ENCODE measurements at regions not wholly inside any gene's neighbourhood (a gene's known extent, or its start where the extent isn't known, plus 50 kb on each side); places are given as distances from the start of the nearest gene placed in this dataset.

DNA sequence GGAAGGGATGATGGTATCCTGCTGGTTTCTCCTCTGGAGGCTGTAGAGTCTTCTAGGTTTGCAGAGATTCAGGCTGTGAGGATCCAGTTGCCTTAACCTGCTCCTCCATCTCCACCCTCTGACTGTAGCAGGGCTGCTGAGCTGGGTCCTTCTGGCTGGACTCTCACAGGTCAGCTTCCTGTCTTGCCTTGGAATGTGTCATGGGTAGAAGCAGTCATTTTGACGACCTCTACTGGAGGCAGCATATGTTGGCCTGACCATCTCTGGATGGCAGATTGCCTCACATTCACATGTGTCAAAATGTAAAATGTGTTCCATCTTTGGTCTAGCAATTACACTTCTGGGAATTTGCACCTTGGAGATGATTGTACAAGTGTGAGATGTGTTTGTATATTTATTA is 504.4 kb upstream of the EEF2KMT start:
- H3K4me3 ChIP-seq (ENCODE audit: low read length): no peak overlapping the region
- no peaks in the 10 kb centered on the region for H3K9me3 ChIP-seq (ENCODE audit: control insufficient read depth, insufficient read depth, low read length)
- H4K20me1 ChIP-seq (ENCODE audit: control insufficient read depth, insufficient read depth, low read depth, low read length): no peaks in the 10 kb centered on the region
- H3K4me2 ChIP-seq (ENCODE audit: low read length): no peak overlapping the region
- H3K9me2 ChIP-seq (replicated peaks; ENCODE audit: control insufficient read depth, low read length): no peaks in the 10 kb centered on the region
- no peaks in the 10 kb centered on the region for H3K36me3 ChIP-seq (ENCODE audit: control insufficient read depth, low read length)
- H3F3A ChIP-seq (ENCODE audit: control insufficient read depth, insufficient read depth): no peaks in the 10 kb centered on the region
- TF ChIP-seq EZH2phosphoT487 (IDR thresholded peaks at IDR 0.05; ENCODE audit: borderline replicate concordance, low read length): no peak
- TF ChIP-seq, protein P1, sequence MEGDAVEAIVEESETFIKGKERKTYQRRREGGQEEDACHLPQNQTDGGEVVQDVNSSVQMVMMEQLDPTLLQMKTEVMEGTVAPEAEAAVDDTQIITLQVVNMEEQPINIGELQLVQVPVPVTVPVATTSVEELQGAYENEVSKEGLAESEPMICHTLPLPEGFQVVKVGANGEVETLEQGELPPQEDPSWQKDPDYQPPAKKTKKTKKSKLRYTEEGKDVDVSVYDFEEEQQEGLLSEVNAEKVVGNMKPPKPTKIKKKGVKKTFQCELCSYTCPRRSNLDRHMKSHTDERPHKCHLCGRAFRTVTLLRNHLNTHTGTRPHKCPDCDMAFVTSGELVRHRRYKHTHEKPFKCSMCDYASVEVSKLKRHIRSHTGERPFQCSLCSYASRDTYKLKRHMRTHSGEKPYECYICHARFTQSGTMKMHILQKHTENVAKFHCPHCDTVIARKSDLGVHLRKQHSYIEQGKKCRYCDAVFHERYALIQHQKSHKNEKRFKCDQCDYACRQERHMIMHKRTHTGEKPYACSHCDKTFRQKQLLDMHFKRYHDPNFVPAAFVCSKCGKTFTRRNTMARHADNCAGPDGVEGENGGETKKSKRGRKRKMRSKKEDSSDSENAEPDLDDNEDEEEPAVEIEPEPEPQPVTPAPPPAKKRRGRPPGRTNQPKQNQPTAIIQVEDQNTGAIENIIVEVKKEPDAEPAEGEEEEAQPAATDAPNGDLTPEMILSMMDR (IDR thresholded peaks at IDR 0.05; ENCODE audit: low read depth, low read length, poor library complexity, severe bottlenecking): no peak
- H3K79me2 ChIP-seq (ENCODE audit: control insufficient read depth, low read length): no peaks in the 10 kb centered on the region
- no peak overlapping the region for H3K27ac ChIP-seq (ENCODE audit: low read depth, low read length)
- no peaks in the 10 kb centered on the region for H3K27me3 ChIP-seq (ENCODE audit: control insufficient read depth, low read length)
- H3K4me1 ChIP-seq (ENCODE audit: control insufficient read depth, low read length): no peaks in the 10 kb centered on the region

DNA sequence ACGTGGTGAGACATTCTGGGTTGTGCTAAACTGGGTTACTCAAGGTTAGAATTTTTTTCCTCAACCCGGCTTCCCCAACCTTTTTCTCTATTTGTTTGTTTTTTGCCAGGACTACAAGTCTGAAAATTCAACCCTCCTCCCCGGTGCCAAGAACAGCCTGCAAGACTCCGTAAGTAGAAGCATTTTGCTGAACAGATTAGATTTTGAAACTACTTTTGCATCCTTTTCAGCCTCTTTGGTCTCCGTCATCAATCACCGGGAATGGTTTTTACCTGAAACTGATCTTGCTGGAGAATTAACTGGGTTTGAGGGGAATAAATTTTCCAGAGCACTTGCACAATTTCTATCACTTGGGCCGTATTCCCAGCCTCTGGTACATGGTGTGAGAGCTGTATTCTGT is 501.2 kb upstream of the EEF2KMT start:
- Histone ChIP-seq H3F3A (ENCODE audit: control insufficient read depth, insufficient read depth) (no peaks in the 10 kb centered on the region), H3K9me2 (replicated peaks; ENCODE audit: control insufficient read depth, low read length) (no peaks in the 10 kb centered on the region), H4K20me1 (ENCODE audit: control insufficient read depth, insufficient read depth, low read depth, low read length) (no peaks in the 10 kb centered on the region), H3K79me2 (ENCODE audit: control insufficient read depth, low read length) (no peaks in the 10 kb centered on the region), H3K9me3 (ENCODE audit: control insufficient read depth, insufficient read depth, low read length) (no peaks in the 10 kb centered on the region), H3K4me1 (ENCODE audit: control insufficient read depth, low read length) (no peaks in the 10 kb centered on the region), H3K36me3 (ENCODE audit: control insufficient read depth, low read length) (no peaks in the 10 kb centered on the region), H3K27ac (ENCODE audit: low read depth, low read length) (no peak overlapping the region), H3K4me3 (ENCODE audit: low read length) (no peak overlapping the region), H3K27me3 (ENCODE audit: control insufficient read depth, low read length) (no peaks in the 10 kb centered on the region), H3K4me2 (ENCODE audit: low read length) (no peak overlapping the region)
- TF ChIP-seq EZH2phosphoT487 (IDR thresholded peaks at IDR 0.05; ENCODE audit: borderline replicate concordance, low read length): no peak
- TF ChIP-seq, protein P1 (IDR thresholded peaks at IDR 0.05; ENCODE audit: low read depth, low read length, poor library complexity, severe bottlenecking): no peak

DNA sequence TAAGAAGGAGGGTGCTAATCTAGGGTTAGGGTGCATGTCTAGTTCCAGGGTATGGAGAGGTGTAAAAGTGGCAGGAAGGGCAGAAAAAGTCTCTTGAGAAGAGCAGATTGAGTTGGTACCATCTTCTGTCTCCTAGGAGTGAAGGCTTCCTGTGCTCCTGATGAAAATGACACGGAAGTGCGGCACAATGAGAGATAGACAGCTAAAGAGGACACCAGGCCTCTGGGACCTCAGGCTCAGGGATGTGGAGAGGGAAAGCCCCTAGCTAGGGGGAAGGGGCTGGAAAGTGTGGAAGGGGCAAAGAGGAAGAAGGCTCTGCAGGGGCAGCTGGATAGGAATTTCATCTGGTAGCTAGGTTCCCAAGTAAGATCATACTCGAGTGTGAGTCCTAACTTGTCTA is 498.3 kb upstream of the EEF2KMT start:
- no peak overlapping the region for H3K4me2 ChIP-seq (ENCODE audit: low read length)
- no peaks in the 10 kb centered on the region for H3K79me2 ChIP-seq (ENCODE audit: control insufficient read depth, low read length)
- no peaks in the 10 kb centered on the region for H3K9me2 ChIP-seq (replicated peaks; ENCODE audit: control insufficient read depth, low read length)
- H3K27ac ChIP-seq (ENCODE audit: low read depth, low read length): no peak overlapping the region
- H4K20me1 ChIP-seq (ENCODE audit: control insufficient read depth, insufficient read depth, low read depth, low read length): no peaks in the 10 kb centered on the region
- no peaks in the 10 kb centered on the region for H3K27me3 ChIP-seq (ENCODE audit: control insufficient read depth, low read length)
- H3K4me3 ChIP-seq (ENCODE audit: low read length): no peak overlapping the region
- no peaks in the 10 kb centered on the region for H3K36me3 ChIP-seq (ENCODE audit: control insufficient read depth, low read length)
- no peaks in the 10 kb centered on the region for H3K4me1 ChIP-seq (ENCODE audit: control insufficient read depth, low read length)
- H3F3A ChIP-seq (ENCODE audit: control insufficient read depth, insufficient read depth): no peaks in the 10 kb centered on the region
- no peak for TF ChIP-seq EZH2phosphoT487 (IDR thresholded peaks at IDR 0.05; ENCODE audit: borderline replicate concordance, low read length)
- TF ChIP-seq, protein P1 (IDR thresholded peaks at IDR 0.05; ENCODE audit: low read depth, low read length, poor library complexity, severe bottlenecking): no peak
- no peaks in the 10 kb centered on the region for H3K9me3 ChIP-seq (ENCODE audit: control insufficient read depth, insufficient read depth, low read length)

DNA sequence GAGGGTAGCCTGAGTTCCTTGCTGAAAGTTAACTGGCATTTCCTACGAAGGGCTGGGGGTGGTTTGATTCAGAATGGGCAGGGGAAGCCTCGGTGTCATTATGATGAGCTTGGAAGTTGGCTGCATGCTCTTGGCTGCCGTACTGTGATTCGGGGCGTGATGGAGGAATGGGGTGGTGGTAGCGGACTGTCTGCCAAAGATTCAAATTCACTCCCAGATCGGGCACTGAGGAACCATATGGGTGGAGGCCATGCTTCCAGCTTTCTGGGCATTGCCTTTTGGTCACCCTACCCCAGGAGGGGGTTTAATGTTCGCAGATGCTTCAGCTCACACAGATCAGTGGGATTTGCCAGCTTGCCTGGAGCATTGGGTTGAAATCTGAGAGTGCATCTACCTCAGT is 492.8 kb upstream of the EEF2KMT start:
- no peaks in the 10 kb centered on the region for H3K79me2 ChIP-seq (ENCODE audit: control insufficient read depth, low read length)
- no peak overlapping the region for H3K4me3 ChIP-seq (ENCODE audit: low read length)
- no peaks in the 10 kb centered on the region for H4K20me1 ChIP-seq (ENCODE audit: control insufficient read depth, insufficient read depth, low read depth, low read length)
- H3K4me1 ChIP-seq (ENCODE audit: control insufficient read depth, low read length): no peaks in the 10 kb centered on the region
- no peaks in the 10 kb centered on the region for H3K9me3 ChIP-seq (ENCODE audit: control insufficient read depth, insufficient read depth, low read length)
- H3K9me2 ChIP-seq (replicated peaks; ENCODE audit: control insufficient read depth, low read length): no peaks in the 10 kb centered on the region
- no peak overlapping the region for H3K4me2 ChIP-seq (ENCODE audit: low read length)
- H3F3A ChIP-seq (ENCODE audit: control insufficient read depth, insufficient read depth): no peaks in the 10 kb centered on the region
- H3K27ac ChIP-seq (ENCODE audit: low read depth, low read length): no peak overlapping the region
- no peaks in the 10 kb centered on the region for H3K27me3 ChIP-seq (ENCODE audit: control insufficient read depth, low read length)
- TF ChIP-seq EZH2phosphoT487 (IDR thresholded peaks at IDR 0.05; ENCODE audit: borderline replicate concordance, low read length): no peak
- TF ChIP-seq, protein P1 (IDR thresholded peaks at IDR 0.05; ENCODE audit: low read depth, low read length, poor library complexity, severe bottlenecking): no peak
- H3K36me3 ChIP-seq (ENCODE audit: control insufficient read depth, low read length): no peaks in the 10 kb centered on the region
